Liver (tissue), 8 donors: ENCODE measurements at regions not wholly inside any gene's neighbourhood (a gene's known extent, or its start where the extent isn't known, plus 50 kb on each side); places are given as distances from the start of the nearest gene placed in this dataset.

Experiments
- DNase-seq: peaks from one replicate; pipeline ENCODE4 v3.0.0-alpha.2; 2017; ENCODE audit warnings: low spot score
- H3K27ac ChIP-seq, 2 donors: one replicate each; pipeline ENCODE4 v1.7.0; 2013; ENCODE audit warnings: inconsistent platforms in 2 of 2, low read length in 2 of 2, control low read depth in 1 of 2, low read depth in 1 of 2, mild to moderate bottlenecking in 1 of 2
- H3K27me3 ChIP-seq, 4 donors: one replicate each; pipeline versions ENCODE4 v1.6.1 to v1.7.0; 2013; ENCODE audit warnings: low read length in 3 of 4, inconsistent platforms in 1 of 4, mild to moderate bottlenecking in 1 of 4, moderate library complexity in 1 of 4; ENCODE audit not compliant: control insufficient read depth in 4 of 4, insufficient read depth in 4 of 4
- H3K36me3 ChIP-seq, 4 donors: one replicate each; pipeline versions ENCODE4 v1.6.1 to v1.7.0; 2013; ENCODE audit warnings: low read length in 3 of 4, mild to moderate bottlenecking in 3 of 4, low read depth in 1 of 4, moderate library complexity in 1 of 4; ENCODE audit not compliant: control insufficient read depth in 4 of 4, insufficient read depth in 3 of 4
- H3K4me1 ChIP-seq, 4 donors: one replicate each; pipeline versions ENCODE4 v1.6.1 to v1.7.0; 2013; ENCODE audit warnings: low read length in 3 of 4, mild to moderate bottlenecking in 3 of 4, moderate library complexity in 1 of 4; ENCODE audit not compliant: control insufficient read depth in 4 of 4, insufficient read depth in 4 of 4
- H3K4me3 ChIP-seq, 3 donors: one replicate each; pipeline versions ENCODE4 v1.6.1 to v1.7.0; 2013; ENCODE audit warnings: low read length in 3 of 3, control low read depth in 1 of 3, low read depth in 1 of 3, mild to moderate bottlenecking in 1 of 3
- H3K9ac ChIP-seq, 2 donors: one replicate each; pipeline ENCODE4 v1.7.0; 2013; ENCODE audit warnings: low read length in 2 of 2, mild to moderate bottlenecking in 2 of 2, moderate library complexity in 2 of 2, control low read depth in 1 of 2, low read depth in 1 of 2
- H3K9me3 ChIP-seq, 4 donors: one replicate each; pipeline versions ENCODE4 v1.6.1 to v1.7.0; 2013; ENCODE audit warnings: low read length in 3 of 4; ENCODE audit not compliant: control insufficient read depth in 4 of 4
- ATF3 ChIP-seq: IDR thresholded peaks from 2 replicates; pipeline ENCODE4 v1.6.1; 2016; ENCODE audit warnings: antibody characterized with exemption
- CTCF ChIP-seq: fragments of 150-350 bp; IDR thresholded peaks from 2 replicates; pipeline ENCODE4 v1.5.1; 2017; ENCODE audit warnings: improper control_type of control experiment, low read depth, low read length; ENCODE audit not compliant: missing input control
- EGR1 ChIP-seq, 2 donors: IDR thresholded peaks; 2 replicates each; pipeline ENCODE4 v1.6.1; 2016 to 2018; ENCODE audit warnings: antibody characterized with exemption in 2 of 2, low read depth in 2 of 2
- FOXA1 ChIP-seq: IDR thresholded peaks from 2 replicates; pipeline ENCODE4 v1.6.1; 2016; ENCODE audit warnings: antibody characterized with exemption
- FOXA2 ChIP-seq: IDR thresholded peaks from 2 replicates; pipeline ENCODE4 v1.6.1; 2016; ENCODE audit warnings: antibody characterized with exemption
- GABPA ChIP-seq, 2 donors: IDR thresholded peaks in 1 of 2; conservative IDR thresholded peaks in 1 of 2; 2 replicates each; pipeline ENCODE4 v1.6.1; 2016; ENCODE audit warnings: antibody characterized with exemption in 2 of 2, mild to moderate bottlenecking in 1 of 2, moderate library complexity in 1 of 2
- HNF4G ChIP-seq: IDR thresholded peaks from 2 replicates; pipeline ENCODE4 v1.6.1; 2016; ENCODE audit warnings: antibody characterized with exemption
- JUND ChIP-seq, 2 donors: IDR thresholded peaks; 2 replicates each; pipeline ENCODE4 v1.6.1; 2016; ENCODE audit warnings: antibody characterized with exemption in 2 of 2
- MAX ChIP-seq: IDR thresholded peaks from 2 replicates; pipeline ENCODE4 v1.6.1; 2016; ENCODE audit warnings: antibody characterized with exemption
- NR2F2 ChIP-seq: IDR thresholded peaks from 2 replicates; pipeline ENCODE4 v1.6.1; 2016; ENCODE audit warnings: antibody characterized with exemption
- RAD21 ChIP-seq, 2 donors: IDR thresholded peaks; 2 replicates each; pipeline ENCODE4 v1.6.1; 2016; ENCODE audit warnings: antibody characterized with exemption in 2 of 2, mild to moderate bottlenecking in 2 of 2
- REST ChIP-seq: IDR thresholded peaks from 2 replicates; pipeline ENCODE4 v1.6.1; 2016; ENCODE audit warnings: antibody characterized with exemption, mild to moderate bottlenecking
- RXRA ChIP-seq, 2 donors: IDR thresholded peaks; 2 replicates each; pipeline ENCODE4 v1.6.1; 2017 to 2018; ENCODE audit warnings: antibody characterized with exemption in 2 of 2, mild to moderate bottlenecking in 1 of 2
- YY1 ChIP-seq: IDR thresholded peaks from 2 replicates; pipeline ENCODE4 v1.6.1; 2016; ENCODE audit warnings: antibody characterized with exemption, mild to moderate bottlenecking
- ZBTB33 ChIP-seq: IDR thresholded peaks from 2 replicates; pipeline ENCODE4 v1.6.1; 2016; ENCODE audit warnings: antibody characterized with exemption
- WGBS: extraction: QIAGEN DNeasy Blood & Tissue Kit; methylation state at CpG from one replicate; pipeline ENCODE4 v1.1.7; 2013; 5-methylcytosine and 5-hydroxymethylcytosine counted together
- donor health status: healthy.
- donor health status: healthy.
- donor health status: healthy.
- donor health status: healthy.
- donor health status: healthy.

- TF ChIP-seq YY1: no peak
- no peak for TF ChIP-seq GABPA (IDR thresholded peaks at IDR 0.05 in 1 of 2, conservative IDR thresholded peaks at IDR 0.05 in 1 of 2)
- no peak for TF ChIP-seq MAX
- no peak for TF ChIP-seq HNF4G
- TF ChIP-seq RAD21 (IDR thresholded peaks at IDR 0.05): no peak
- no peak for TF ChIP-seq ATF3
- no peak for TF ChIP-seq REST
- no peaks in the 10 kb centered on the region for H3K27me3 ChIP-seq
- H3K36me3 ChIP-seq: no peaks in the 10 kb centered on the region
- H3K27ac ChIP-seq: no peak overlapping the region
- H3K9ac ChIP-seq: no peak overlapping the region
- DNase-seq: no peak
- H3K4me3 ChIP-seq: no peak overlapping the region
- no peaks in the 10 kb centered on the region for H3K4me1 ChIP-seq
- 58% methylated on average over 4 of the region's 4 CpGs for WGBS
- H3K9me3 ChIP-seq: no peaks in the 10 kb centered on the region
Observed at GRCh38 chr7:94176694-94177200, 172.6 kb upstream of the BET1 start.

GRCh38 chr7:94177441-94177840, 173.3 kb upstream of the BET1 start:
- Histone ChIP-seq H3K9ac (no peak overlapping the region), H3K27me3 (no peaks in the 10 kb centered on the region), H3K4me1 (no peaks in the 10 kb centered on the region), H3K27ac (no peak overlapping the region), H3K36me3 (no peaks in the 10 kb centered on the region), H3K9me3 (no peaks in the 10 kb centered on the region), H3K4me3 (no peak overlapping the region)
- TF ChIP-seq NR2F2: no peak
- no peak for TF ChIP-seq HNF4G
- no peak for TF ChIP-seq RXRA (IDR thresholded peaks at IDR 0.05)
- no peak for TF ChIP-seq CTCF
- no peak for TF ChIP-seq RAD21 (IDR thresholded peaks at IDR 0.05)
- no peak for TF ChIP-seq ATF3
- no peak for TF ChIP-seq FOXA2
- TF ChIP-seq GABPA (IDR thresholded peaks at IDR 0.05 in 1 of 2, conservative IDR thresholded peaks at IDR 0.05 in 1 of 2): no peak
- no peak for TF ChIP-seq ZBTB33
- TF ChIP-seq MAX: no peak
- no peak for TF ChIP-seq YY1
- no peak for TF ChIP-seq REST
- TF ChIP-seq FOXA1: no peak
- no peak for TF ChIP-seq EGR1 (IDR thresholded peaks at IDR 0.05; ENCODE audit: low read depth in 2 of 2)
- no peak for TF ChIP-seq JUND (IDR thresholded peaks at IDR 0.05)
- 49% methylated on average over 3 of the region's 3 CpGs for WGBS
- DNase-seq: no peak
